ENCODE measurements at regions not wholly inside any gene's neighbourhood (a gene's known extent, or its start where the extent isn't known, plus 50 kb on each side); places are given as distances from the start of the nearest gene placed in this dataset.
"Not testable (repeated sequence)": the region's sequence is repeated elsewhere in the genome, so short reads cannot be mapped to it uniquely, and the experiment has no call there.

- DNase-seq (ENCODE audit: low read depth): no peak
Measured at GRCh38 chr10:37467246-37467645, 341.8 kb downstream of the ANKRD30A start.

GRCh38 chr10:37456456-37456855 is 331.1 kb downstream of the ANKRD30A start:
- DNase-seq (ENCODE audit: low read depth): no peak

- no peak for DNase-seq (ENCODE audit: low read depth)
Measured at GRCh38 chr10:37448161-37448560, 322.8 kb downstream of the ANKRD30A start.

- DNase-seq (ENCODE audit: low read depth): no peak
Measured at GRCh38 chr10:37442882-37443281, 317.5 kb downstream of the ANKRD30A start.

- not testable (repeated sequence) for DNase-seq (ENCODE audit: low read depth)
Measured at GRCh38 chr10:37441224-37441623, 315.8 kb downstream of the ANKRD30A start.

- no peak for DNase-seq (ENCODE audit: low read depth)
Measured at GRCh38 chr10:37439826-37440225, 314.4 kb downstream of the ANKRD30A start.

- no peak for DNase-seq (ENCODE audit: low read depth)
Measured at GRCh38 chr10:37436357-37436756, 311.0 kb downstream of the ANKRD30A start.

- peak; percentile 2 for DNase-seq (ENCODE audit: low read depth)
Measured at GRCh38 chr10:37434091-37434490, 308.7 kb downstream of the ANKRD30A start.

Measured in ELR (cell line).